K562 (cell line): ENCODE measurements at regions not wholly inside any gene's neighbourhood (a gene's known extent, or its start where the extent isn't known, plus 50 kb on each side); places are given as distances from the start of the nearest gene placed in this dataset.
A peak's percentile ranks its signal among the peaks of the same experiment; 100 is the strongest.

Experiments
- TF ChIP-seq, protein P1 (sequence below): fragments of 450-650 bp; IDR thresholded peaks from 2 replicates; pipeline ENCODE4 v1.6.1; 2016; ENCODE audit warnings: mild to moderate bottlenecking, moderate library complexity

DNA sequence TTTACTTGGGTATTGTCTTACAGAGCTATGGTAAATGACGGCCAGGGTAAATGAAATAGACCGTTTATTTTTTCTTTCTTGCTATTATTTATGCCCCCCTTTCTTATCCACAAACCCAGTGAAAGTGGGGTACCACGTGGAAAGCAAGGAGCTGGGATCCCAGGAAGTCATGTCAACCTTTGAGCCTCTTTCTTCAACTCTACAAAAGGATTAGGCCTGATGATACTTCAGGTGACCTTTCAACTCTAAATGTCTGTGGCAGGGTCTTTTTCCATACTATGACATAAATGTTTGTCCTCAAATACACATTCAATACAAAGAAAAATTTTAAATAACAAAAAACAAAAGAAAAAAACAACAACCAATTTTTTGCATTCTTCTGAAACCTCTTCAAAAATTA lies 291.4 kb downstream of the ADGB start (continued):
- TF ChIP-seq, protein P1, sequence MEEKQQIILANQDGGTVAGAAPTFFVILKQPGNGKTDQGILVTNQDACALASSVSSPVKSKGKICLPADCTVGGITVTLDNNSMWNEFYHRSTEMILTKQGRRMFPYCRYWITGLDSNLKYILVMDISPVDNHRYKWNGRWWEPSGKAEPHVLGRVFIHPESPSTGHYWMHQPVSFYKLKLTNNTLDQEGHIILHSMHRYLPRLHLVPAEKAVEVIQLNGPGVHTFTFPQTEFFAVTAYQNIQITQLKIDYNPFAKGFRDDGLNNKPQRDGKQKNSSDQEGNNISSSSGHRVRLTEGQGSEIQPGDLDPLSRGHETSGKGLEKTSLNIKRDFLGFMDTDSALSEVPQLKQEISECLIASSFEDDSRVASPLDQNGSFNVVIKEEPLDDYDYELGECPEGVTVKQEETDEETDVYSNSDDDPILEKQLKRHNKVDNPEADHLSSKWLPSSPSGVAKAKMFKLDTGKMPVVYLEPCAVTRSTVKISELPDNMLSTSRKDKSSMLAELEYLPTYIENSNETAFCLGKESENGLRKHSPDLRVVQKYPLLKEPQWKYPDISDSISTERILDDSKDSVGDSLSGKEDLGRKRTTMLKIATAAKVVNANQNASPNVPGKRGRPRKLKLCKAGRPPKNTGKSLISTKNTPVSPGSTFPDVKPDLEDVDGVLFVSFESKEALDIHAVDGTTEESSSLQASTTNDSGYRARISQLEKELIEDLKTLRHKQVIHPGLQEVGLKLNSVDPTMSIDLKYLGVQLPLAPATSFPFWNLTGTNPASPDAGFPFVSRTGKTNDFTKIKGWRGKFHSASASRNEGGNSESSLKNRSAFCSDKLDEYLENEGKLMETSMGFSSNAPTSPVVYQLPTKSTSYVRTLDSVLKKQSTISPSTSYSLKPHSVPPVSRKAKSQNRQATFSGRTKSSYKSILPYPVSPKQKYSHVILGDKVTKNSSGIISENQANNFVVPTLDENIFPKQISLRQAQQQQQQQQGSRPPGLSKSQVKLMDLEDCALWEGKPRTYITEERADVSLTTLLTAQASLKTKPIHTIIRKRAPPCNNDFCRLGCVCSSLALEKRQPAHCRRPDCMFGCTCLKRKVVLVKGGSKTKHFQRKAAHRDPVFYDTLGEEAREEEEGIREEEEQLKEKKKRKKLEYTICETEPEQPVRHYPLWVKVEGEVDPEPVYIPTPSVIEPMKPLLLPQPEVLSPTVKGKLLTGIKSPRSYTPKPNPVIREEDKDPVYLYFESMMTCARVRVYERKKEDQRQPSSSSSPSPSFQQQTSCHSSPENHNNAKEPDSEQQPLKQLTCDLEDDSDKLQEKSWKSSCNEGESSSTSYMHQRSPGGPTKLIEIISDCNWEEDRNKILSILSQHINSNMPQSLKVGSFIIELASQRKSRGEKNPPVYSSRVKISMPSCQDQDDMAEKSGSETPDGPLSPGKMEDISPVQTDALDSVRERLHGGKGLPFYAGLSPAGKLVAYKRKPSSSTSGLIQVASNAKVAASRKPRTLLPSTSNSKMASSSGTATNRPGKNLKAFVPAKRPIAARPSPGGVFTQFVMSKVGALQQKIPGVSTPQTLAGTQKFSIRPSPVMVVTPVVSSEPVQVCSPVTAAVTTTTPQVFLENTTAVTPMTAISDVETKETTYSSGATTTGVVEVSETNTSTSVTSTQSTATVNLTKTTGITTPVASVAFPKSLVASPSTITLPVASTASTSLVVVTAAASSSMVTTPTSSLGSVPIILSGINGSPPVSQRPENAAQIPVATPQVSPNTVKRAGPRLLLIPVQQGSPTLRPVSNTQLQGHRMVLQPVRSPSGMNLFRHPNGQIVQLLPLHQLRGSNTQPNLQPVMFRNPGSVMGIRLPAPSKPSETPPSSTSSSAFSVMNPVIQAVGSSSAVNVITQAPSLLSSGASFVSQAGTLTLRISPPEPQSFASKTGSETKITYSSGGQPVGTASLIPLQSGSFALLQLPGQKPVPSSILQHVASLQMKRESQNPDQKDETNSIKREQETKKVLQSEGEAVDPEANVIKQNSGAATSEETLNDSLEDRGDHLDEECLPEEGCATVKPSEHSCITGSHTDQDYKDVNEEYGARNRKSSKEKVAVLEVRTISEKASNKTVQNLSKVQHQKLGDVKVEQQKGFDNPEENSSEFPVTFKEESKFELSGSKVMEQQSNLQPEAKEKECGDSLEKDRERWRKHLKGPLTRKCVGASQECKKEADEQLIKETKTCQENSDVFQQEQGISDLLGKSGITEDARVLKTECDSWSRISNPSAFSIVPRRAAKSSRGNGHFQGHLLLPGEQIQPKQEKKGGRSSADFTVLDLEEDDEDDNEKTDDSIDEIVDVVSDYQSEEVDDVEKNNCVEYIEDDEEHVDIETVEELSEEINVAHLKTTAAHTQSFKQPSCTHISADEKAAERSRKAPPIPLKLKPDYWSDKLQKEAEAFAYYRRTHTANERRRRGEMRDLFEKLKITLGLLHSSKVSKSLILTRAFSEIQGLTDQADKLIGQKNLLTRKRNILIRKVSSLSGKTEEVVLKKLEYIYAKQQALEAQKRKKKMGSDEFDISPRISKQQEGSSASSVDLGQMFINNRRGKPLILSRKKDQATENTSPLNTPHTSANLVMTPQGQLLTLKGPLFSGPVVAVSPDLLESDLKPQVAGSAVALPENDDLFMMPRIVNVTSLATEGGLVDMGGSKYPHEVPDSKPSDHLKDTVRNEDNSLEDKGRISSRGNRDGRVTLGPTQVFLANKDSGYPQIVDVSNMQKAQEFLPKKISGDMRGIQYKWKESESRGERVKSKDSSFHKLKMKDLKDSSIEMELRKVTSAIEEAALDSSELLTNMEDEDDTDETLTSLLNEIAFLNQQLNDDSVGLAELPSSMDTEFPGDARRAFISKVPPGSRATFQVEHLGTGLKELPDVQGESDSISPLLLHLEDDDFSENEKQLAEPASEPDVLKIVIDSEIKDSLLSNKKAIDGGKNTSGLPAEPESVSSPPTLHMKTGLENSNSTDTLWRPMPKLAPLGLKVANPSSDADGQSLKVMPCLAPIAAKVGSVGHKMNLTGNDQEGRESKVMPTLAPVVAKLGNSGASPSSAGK: peak; percentile 17; the same call in 1 of the 2 replicates
